Mammary epithelial cell (primary cell): ENCODE measurements at regions not wholly inside any gene's neighbourhood (a gene's known extent, or its start where the extent isn't known, plus 50 kb on each side); places are given as distances from the start of the nearest gene placed in this dataset.

Experiments used
- EZH2 ChIP-seq: IDR thresholded peaks from 2 replicates; pipeline ENCODE4 v1.6.1; 2012; ENCODE audit warnings: low read length, inconsistent platforms, borderline replicate concordance
- TF ChIP-seq, protein P1 (sequence below), 2 donors: IDR thresholded peaks in 1 of 2; conservative IDR thresholded peaks in 1 of 2; 2 replicates each; pipeline ENCODE4 v1.5.1; 2011 to 2012; ENCODE audit warnings: inconsistent platforms in 2 of 2, low read length in 2 of 2, mild to moderate bottlenecking in 2 of 2, control low read depth in 1 of 2, low read depth in 1 of 2; ENCODE audit not compliant: insufficient read depth in 1 of 2; ENCODE audit errors: extremely low read depth in 1 of 2

DNA sequence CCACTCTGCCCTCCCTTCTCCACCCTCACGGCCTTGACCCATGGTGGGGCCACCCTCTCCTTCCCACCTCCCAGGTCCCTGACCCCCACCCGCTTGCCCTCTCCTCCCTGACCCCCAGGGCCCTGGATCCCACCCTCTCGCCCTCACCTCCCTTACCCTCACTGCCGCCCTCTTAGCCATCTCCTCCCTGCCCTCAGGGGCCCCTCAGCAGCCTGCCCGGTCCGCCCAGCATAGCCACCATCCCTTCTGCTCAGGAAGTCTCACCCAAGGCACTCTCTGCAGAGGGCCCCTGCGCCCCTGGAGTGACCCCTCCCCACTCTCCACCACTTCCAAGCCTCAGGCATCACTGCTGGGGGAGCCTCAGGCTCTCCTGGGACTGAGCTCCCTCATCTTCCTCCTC is 66.3 kb downstream of the MRPL36 start:
- TF ChIP-seq, protein P1, sequence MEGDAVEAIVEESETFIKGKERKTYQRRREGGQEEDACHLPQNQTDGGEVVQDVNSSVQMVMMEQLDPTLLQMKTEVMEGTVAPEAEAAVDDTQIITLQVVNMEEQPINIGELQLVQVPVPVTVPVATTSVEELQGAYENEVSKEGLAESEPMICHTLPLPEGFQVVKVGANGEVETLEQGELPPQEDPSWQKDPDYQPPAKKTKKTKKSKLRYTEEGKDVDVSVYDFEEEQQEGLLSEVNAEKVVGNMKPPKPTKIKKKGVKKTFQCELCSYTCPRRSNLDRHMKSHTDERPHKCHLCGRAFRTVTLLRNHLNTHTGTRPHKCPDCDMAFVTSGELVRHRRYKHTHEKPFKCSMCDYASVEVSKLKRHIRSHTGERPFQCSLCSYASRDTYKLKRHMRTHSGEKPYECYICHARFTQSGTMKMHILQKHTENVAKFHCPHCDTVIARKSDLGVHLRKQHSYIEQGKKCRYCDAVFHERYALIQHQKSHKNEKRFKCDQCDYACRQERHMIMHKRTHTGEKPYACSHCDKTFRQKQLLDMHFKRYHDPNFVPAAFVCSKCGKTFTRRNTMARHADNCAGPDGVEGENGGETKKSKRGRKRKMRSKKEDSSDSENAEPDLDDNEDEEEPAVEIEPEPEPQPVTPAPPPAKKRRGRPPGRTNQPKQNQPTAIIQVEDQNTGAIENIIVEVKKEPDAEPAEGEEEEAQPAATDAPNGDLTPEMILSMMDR (conservative IDR thresholded peaks at IDR 0.05 in 1 of 2, IDR thresholded peaks at IDR 0.05 in 1 of 2; ENCODE audit: extremely low read depth in 1 of 2, insufficient read depth in 1 of 2, low read depth in 1 of 2, low read length in 2 of 2) = no peak
- TF ChIP-seq EZH2 = no peak
